Mesendoderm (in vitro differentiated cells): ENCODE measurements at regions not wholly inside any gene's neighbourhood (a gene's known extent, or its start where the extent isn't known, plus 50 kb on each side); places are given as distances from the start of the nearest gene placed in this dataset.

Experiments
- DNase-seq: peaks from one replicate; pipeline ENCODE4 v3.0.0; 2013
- H2AK5ac ChIP-seq: 2 replicates; pipeline ENCODE4 v1.6.1; 2013; ENCODE audit warnings: low read length, inconsistent platforms
- H2BK120ac ChIP-seq: 2 replicates; pipeline ENCODE4 v1.6.1; 2013; ENCODE audit warnings: low read depth, mild to moderate bottlenecking, low read length, moderate library complexity, mixed read lengths
- H2BK15ac ChIP-seq: replicated peaks from 2 replicates; pipeline ENCODE4 v1.6.1; 2013; ENCODE audit warnings: low read depth, mild to moderate bottlenecking, moderate library complexity
- H2BK5ac ChIP-seq: 2 replicates; pipeline ENCODE4 v1.6.1; 2013; ENCODE audit warnings: low read length, inconsistent platforms
- H3K18ac ChIP-seq: 2 replicates; pipeline ENCODE4 v1.6.1; 2013; ENCODE audit warnings: mild to moderate bottlenecking, low read length, mixed read lengths
- H3K23ac ChIP-seq: one replicate; pipeline ENCODE4 v1.6.1; 2013; ENCODE audit warnings: low read length
- H3K27ac ChIP-seq: 2 replicates; pipeline ENCODE4 v1.5.1; 2013; ENCODE audit warnings: low read depth, mild to moderate bottlenecking, inconsistent platforms, low read length, moderate library complexity
- H3K27me3 ChIP-seq: 2 replicates; pipeline ENCODE4 v1.6.1; 2013; ENCODE audit warnings: low read length, control low read depth, mild to moderate bottlenecking, inconsistent platforms; ENCODE audit not compliant: insufficient read depth, poor library complexity
- H3K36me3 ChIP-seq: 2 replicates; pipeline ENCODE4 v1.6.1; 2013; ENCODE audit warnings: low read length, inconsistent platforms; ENCODE audit not compliant: control insufficient read depth, insufficient read depth
- H3K4ac ChIP-seq: one replicate; pipeline ENCODE4 v1.6.1; 2013; ENCODE audit warnings: low read depth, mild to moderate bottlenecking, low read length, moderate library complexity
- H3K4me1 ChIP-seq: 2 replicates; pipeline ENCODE4 v1.6.1; 2013; ENCODE audit warnings: low read depth, low read length, inconsistent platforms; ENCODE audit not compliant: control insufficient read depth
- H3K4me2 ChIP-seq: 2 replicates; pipeline ENCODE4 v1.6.1; 2013; ENCODE audit warnings: low read length
- H3K4me3 ChIP-seq: 2 replicates; pipeline ENCODE4 v1.5.1; 2013; ENCODE audit warnings: mild to moderate bottlenecking, low read length
- H3K56ac ChIP-seq: one replicate; pipeline ENCODE4 v1.6.1; 2013; ENCODE audit warnings: low read length
- H3K79me1 ChIP-seq: 2 replicates; pipeline ENCODE4 v1.6.1; 2013; ENCODE audit warnings: low read length, inconsistent platforms
- H3K79me2 ChIP-seq: 2 replicates; pipeline ENCODE4 v1.6.1; 2013; ENCODE audit warnings: mild to moderate bottlenecking, low read length; ENCODE audit not compliant: control insufficient read depth, insufficient read depth
- H3K9ac ChIP-seq: 2 replicates; pipeline ENCODE4 v1.6.1; 2013; ENCODE audit warnings: low read length, inconsistent platforms
- H4K5ac ChIP-seq: one replicate; pipeline ENCODE4 v1.6.1; 2013; ENCODE audit warnings: low read length
- H4K8ac ChIP-seq: one replicate; pipeline ENCODE4 v1.6.1; 2013; ENCODE audit warnings: low read depth, mild to moderate bottlenecking, control low read depth, low read length, moderate library complexity
- WGBS: extraction: QIAGEN DNeasy Blood & Tissue Kit; methylation state at CpG from one replicate; pipeline ENCODE4 v1.1.7; 2013; ENCODE audit warnings: low lambda C conversion rate, missing lambda C conversion rate; ENCODE audit not compliant: insufficient coverage; ENCODE audit errors: extremely low coverage; 5-methylcytosine and 5-hydroxymethylcytosine counted together

DNA sequence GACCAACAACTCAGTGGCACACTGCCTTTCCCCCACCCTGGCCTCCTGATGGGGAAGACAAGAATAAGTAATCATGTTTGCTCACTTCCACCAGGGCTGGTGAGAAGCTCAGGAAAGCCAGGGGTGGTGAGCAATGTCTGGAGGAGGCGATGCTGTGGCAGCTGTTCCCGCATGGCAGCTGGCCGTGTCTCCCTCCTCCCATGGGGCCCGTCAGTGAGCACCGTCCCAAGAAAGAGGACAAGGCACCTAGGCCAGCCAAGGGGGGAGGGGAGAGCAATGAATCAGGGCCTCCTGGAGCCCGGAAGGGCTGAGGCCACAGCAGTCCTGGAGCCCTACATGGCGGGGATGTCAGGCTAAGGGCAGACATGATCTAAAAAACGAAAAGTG, 69.2 kb upstream of the INSIG1 start:
- Histone ChIP-seq H2AK5ac (no peak overlapping the region), H3K79me1 (no peaks in the 10 kb centered on the region), H3K18ac (no peak overlapping the region), H4K5ac (no peak overlapping the region), H3K56ac (peak overlapping the region; percentile 42), H3K4me3 (no peak overlapping the region), H3K23ac (no peak overlapping the region), H2BK5ac (no peak overlapping the region), H3K27ac (no peak overlapping the region), H2BK15ac (no peak overlapping the region), H3K27me3 (no peaks in the 10 kb centered on the region), H3K9ac (no peak overlapping the region), H3K4ac (no peak overlapping the region), H3K4me2 (no peak overlapping the region), H2BK120ac (no peak overlapping the region), H4K8ac (no peak overlapping the region), H3K79me2 (no peaks in the 10 kb centered on the region), H3K36me3 (no peaks in the 10 kb centered on the region), H3K4me1 (peaks cover 12% of the 10 kb centered on the region)
- no CpG with 5 or more reads among the region's 8 CpGs for WGBS
- DNase-seq = no peak

DNA sequence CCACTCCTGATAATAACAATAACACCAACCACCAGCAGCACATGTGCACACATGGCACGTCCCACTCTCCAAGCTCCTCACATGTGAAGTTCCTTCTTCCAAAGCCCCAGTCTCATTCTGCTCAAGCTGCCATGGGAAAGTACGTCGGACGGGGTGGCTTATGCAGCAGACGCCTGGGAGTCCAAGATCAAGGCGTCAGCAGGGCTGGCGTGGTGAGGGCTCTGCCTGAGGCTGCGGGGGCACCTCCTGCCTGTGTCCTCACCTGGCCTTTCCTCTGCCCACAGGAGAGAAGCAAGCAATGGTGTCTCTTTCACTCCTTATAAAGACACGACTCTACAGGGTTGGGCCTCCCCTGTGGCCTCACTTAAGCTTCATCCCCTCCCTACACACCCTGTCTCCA, 68.8 kb upstream of the INSIG1 start:
- no peak overlapping the region for H2BK5ac ChIP-seq
- no peak overlapping the region for H3K18ac ChIP-seq
- H4K5ac ChIP-seq = no peak overlapping the region
- no peaks in the 10 kb centered on the region for H3K79me1 ChIP-seq
- no peak overlapping the region for H3K4me2 ChIP-seq
- H3K4me3 ChIP-seq = no peak overlapping the region
- peaks cover 12% of the 10 kb centered on the region for H3K4me1 ChIP-seq
- H3K9ac ChIP-seq = no peak overlapping the region
- H3K4ac ChIP-seq = no peak overlapping the region
- no peak overlapping the region for H3K23ac ChIP-seq
- H2BK120ac ChIP-seq = no peak overlapping the region
- no peak overlapping the region for H2AK5ac ChIP-seq
- WGBS = no CpG with 5 or more reads among the region's 9 CpGs
- no peak for DNase-seq
- H3K79me2 ChIP-seq = no peaks in the 10 kb centered on the region
- H3K56ac ChIP-seq = peak overlapping the region; percentile 42
- H4K8ac ChIP-seq = no peak overlapping the region
- no peaks in the 10 kb centered on the region for H3K27me3 ChIP-seq
- no peak overlapping the region for H3K27ac ChIP-seq
- H2BK15ac ChIP-seq = no peak overlapping the region
- H3K36me3 ChIP-seq = no peaks in the 10 kb centered on the region

DNA sequence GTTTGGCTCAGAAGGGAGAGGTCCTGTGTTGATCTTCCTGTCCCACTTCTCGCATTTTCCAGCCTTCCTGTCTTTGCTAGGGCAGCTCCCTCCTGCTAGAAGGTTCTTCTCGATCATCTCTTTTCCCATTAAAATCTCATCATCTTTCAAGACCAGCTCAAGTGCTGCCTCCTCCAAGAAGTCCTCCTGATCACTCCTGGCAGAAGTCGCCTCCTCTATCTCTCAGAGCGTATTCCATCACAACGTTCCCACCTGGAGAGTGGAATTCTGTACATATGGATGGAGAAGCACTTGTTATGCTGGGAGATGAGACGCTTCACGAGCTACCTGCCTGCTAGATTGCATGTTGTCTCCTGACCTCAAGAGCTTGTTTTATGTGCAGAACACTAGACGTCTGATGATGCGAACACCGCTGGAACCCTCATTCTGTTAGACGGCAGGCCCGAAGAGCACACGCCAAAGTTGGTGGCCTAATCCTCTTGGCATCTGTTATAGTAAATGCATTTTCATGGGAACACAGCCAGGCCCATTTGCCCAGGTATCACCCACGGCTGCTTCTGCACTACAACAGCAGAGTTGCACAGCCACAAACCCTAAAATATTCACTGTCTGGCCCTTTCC, 68.0 kb upstream of the INSIG1 start:
- Histone ChIP-seq H3K27me3 (no peaks in the 10 kb centered on the region), H3K4ac (no peak overlapping the region), H4K5ac (no peak overlapping the region), H2BK120ac (no peak overlapping the region), H3K4me1 (peaks cover 10% of the 10 kb centered on the region), H3K18ac (no peak overlapping the region), H3K23ac (no peak overlapping the region), H2BK5ac (no peak overlapping the region), H3K9ac (no peak overlapping the region), H2AK5ac (no peak overlapping the region), H3K27ac (no peak overlapping the region), H3K36me3 (no peaks in the 10 kb centered on the region), H3K4me3 (no peak overlapping the region), H3K79me2 (no peaks in the 10 kb centered on the region), H2BK15ac (no peak overlapping the region), H3K79me1 (no peaks in the 10 kb centered on the region), H3K56ac (no peak overlapping the region), H3K4me2 (no peak overlapping the region), H4K8ac (no peak overlapping the region)
- no CpG with 5 or more reads among the region's 14 CpGs for WGBS
- DNase-seq = no peak

DNA sequence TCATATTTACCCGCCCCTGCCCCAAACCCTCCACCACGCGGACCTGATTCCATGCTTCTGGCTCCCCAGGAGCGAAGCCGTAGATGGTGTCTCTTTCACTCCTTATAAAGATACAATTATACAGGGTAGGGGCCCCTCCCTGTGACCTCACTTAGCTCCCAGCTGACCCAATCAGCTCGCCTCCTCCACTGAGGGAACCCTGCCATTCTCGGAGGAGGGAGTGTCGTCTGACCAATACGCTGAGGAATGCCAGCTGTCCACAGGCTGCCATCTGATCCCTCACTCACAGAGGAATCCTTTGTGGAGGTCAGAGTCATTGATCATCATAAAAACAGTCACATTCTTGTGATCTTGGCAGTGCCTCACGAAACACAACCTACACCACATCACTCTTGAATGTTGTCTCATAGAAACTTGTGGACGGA, 67.5 kb upstream of the INSIG1 start:
- DNase-seq = peak; percentile 82
- no peak overlapping the region for H3K4ac ChIP-seq
- no peak overlapping the region for H2AK5ac ChIP-seq
- H2BK120ac ChIP-seq = no peak overlapping the region
- no peak overlapping the region for H2BK15ac ChIP-seq
- H3K4me1 ChIP-seq = peaks cover 10% of the 10 kb centered on the region
- H3K79me1 ChIP-seq = no peaks in the 10 kb centered on the region
- H3K27ac ChIP-seq = no peak overlapping the region
- no CpG with 5 or more reads among the region's 11 CpGs for WGBS
- no peaks in the 10 kb centered on the region for H3K79me2 ChIP-seq
- no peak overlapping the region for H3K4me2 ChIP-seq
- H2BK5ac ChIP-seq = no peak overlapping the region
- H3K23ac ChIP-seq = no peak overlapping the region
- no peak overlapping the region for H3K56ac ChIP-seq
- no peak overlapping the region for H3K18ac ChIP-seq
- no peaks in the 10 kb centered on the region for H3K27me3 ChIP-seq
- no peak overlapping the region for H4K8ac ChIP-seq
- no peak overlapping the region for H3K9ac ChIP-seq
- no peak overlapping the region for H4K5ac ChIP-seq
- no peaks in the 10 kb centered on the region for H3K36me3 ChIP-seq
- H3K4me3 ChIP-seq = no peak overlapping the region

DNA sequence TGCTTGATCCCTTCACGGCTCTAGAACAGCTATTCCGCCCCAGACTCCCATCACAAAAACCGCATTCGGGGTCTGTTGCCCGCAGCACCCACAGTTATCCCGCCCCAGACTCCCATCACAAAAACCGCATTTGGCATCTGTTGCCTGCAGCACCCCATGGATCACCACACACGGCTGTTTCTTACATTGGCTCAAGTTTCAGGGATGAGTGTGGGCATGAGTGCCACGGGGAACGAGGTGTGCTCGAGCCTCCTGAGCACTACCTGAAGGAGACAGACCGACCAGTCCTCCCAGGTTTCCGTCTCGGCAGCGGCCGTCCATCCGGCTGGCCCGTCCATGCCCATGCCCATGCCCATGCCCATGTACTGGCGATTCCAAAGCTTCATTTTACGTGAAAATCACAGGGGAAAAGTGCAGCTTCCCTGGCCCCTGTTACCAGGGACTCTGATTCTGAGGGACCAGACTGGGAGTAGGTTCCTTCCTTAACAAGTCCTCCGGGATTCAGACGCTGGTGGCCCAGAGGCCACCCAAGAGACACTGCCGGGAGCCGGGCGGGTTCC, 66.4 kb upstream of the INSIG1 start:
- H3K27ac ChIP-seq = no peak overlapping the region
- no peak overlapping the region for H3K23ac ChIP-seq
- no peak overlapping the region for H2BK15ac ChIP-seq
- H3K4ac ChIP-seq = no peak overlapping the region
- no peak overlapping the region for H2BK5ac ChIP-seq
- H3K56ac ChIP-seq = no peak overlapping the region
- no CpG with 5 or more reads among the region's 25 CpGs for WGBS
- peaks cover 10% of the 10 kb centered on the region for H3K4me1 ChIP-seq
- no peak overlapping the region for H3K4me2 ChIP-seq
- no peaks in the 10 kb centered on the region for H3K79me2 ChIP-seq
- H3K36me3 ChIP-seq = no peaks in the 10 kb centered on the region
- H3K79me1 ChIP-seq = no peaks in the 10 kb centered on the region
- DNase-seq = no peak
- no peak overlapping the region for H2BK120ac ChIP-seq
- H4K8ac ChIP-seq = no peak overlapping the region
- H3K9ac ChIP-seq = no peak overlapping the region
- no peaks in the 10 kb centered on the region for H3K27me3 ChIP-seq
- H3K18ac ChIP-seq = no peak overlapping the region
- H4K5ac ChIP-seq = no peak overlapping the region
- no peak overlapping the region for H3K4me3 ChIP-seq
- H2AK5ac ChIP-seq = no peak overlapping the region

DNA sequence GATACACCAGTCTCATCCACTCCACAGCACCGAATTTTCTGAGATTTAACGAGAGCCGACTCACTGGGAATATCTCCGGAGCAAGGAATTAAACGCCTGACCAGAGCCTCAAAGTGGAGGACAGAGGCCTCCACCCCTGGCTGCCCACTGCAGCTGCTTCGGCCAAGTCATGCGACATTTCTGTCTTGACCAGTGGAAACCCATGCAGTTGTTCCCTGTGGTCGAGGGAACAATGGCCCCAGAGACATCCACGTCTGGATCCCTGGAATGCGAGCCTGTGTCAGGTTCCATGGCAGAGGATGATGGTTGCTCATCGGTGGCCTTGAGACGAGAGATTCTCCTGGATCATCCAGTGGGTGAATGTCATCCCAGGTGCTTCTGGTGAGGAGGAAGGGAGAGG, 65.7 kb upstream of the INSIG1 start:
- Histone ChIP-seq H4K8ac (no peak overlapping the region), H2BK5ac (no peak overlapping the region), H3K27ac (no peak overlapping the region), H3K23ac (no peak overlapping the region), H2BK15ac (no peak overlapping the region), H3K4me2 (no peak overlapping the region), H3K18ac (no peak overlapping the region), H2AK5ac (no peak overlapping the region), H3K56ac (no peak overlapping the region), H3K27me3 (no peaks in the 10 kb centered on the region), H4K5ac (no peak overlapping the region), H3K79me1 (no peaks in the 10 kb centered on the region), H3K9ac (no peak overlapping the region), H2BK120ac (no peak overlapping the region), H3K4me3 (no peak overlapping the region), H3K36me3 (no peaks in the 10 kb centered on the region), H3K4me1 (peaks cover 10% of the 10 kb centered on the region), H3K4ac (no peak overlapping the region), H3K79me2 (no peaks in the 10 kb centered on the region)
- WGBS = no CpG with 5 or more reads among the region's 12 CpGs
- DNase-seq = no peak
